ENCODE measurements at regions not wholly inside any gene's neighbourhood (a gene's known extent, or its start where the extent isn't known, plus 50 kb on each side); places are given as distances from the start of the nearest gene placed in this dataset.

DNA sequence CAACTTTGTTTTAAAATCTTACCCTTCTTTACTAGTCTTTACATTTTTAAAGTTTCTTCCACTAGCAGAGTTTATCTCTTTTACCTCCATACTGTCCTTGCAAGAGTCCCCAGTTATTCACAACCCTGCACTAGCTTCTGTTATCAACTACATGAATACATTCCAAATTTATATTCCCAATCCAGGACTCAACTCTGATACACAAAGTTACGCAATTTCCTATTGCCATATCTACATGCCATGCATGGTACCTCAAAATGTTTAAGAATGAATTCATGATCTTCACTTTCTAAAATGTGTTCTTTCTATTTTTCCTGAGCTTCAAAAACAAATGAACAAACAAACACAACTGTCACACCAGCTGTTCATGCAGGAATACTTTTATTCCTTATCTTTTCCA lies 668.7 kb downstream of the CDH18 start:
- Mint-ChIP-seq H3K9me3 (peaks cover 5% of the 10 kb centered on the region), H3K4me3 (no peak overlapping the region), H3K27ac (no peak overlapping the region), H3K4me1 (no peaks in the 10 kb centered on the region), H3K27me3 (no peaks in the 10 kb centered on the region), H3K36me3 (no peaks in the 10 kb centered on the region)
- DNase-seq: no peak

DNA sequence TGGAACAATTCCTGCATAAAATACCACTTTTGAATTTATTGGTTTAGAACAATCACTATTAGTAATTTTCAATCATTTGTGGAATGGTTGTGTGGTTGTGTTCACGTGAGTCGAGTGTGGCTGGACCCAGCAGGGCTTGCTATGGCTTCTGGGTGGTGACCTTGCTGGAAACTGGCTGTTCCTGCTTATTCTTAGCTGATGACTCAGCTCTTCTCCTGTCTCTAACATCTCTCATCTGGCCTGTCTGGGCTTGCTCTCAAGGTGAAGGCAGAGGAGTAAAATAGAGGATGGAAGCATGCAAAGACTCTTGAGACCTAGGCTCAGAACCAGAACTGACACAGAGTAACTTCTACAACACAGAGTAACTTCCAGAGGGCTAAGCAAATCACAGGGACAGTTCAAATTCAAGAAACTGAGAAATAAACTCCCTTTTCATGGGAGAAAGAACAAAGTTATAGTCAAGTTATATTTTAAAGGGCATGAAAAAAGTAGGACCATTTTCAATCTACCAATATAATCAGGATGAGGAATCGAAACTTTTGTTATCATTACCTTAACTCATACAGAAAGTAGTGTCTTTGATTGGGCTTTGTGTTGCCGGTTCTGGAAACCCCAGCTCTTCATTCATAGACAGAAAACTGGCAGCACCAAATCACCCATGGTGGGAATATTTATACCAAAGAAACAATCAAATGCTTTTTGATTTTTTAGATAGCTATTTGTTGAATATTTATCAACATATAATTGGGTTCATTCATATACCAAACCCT lies 665.1 kb downstream of the CDH18 start:
- Mint-ChIP-seq H3K36me3 (no peaks in the 10 kb centered on the region), H3K4me3 (no peak overlapping the region), H3K27me3 (no peaks in the 10 kb centered on the region), H3K27ac (no peak overlapping the region), H3K4me1 (no peaks in the 10 kb centered on the region), H3K9me3 (peaks cover 4% of the 10 kb centered on the region)
- DNase-seq: no peak

DNA sequence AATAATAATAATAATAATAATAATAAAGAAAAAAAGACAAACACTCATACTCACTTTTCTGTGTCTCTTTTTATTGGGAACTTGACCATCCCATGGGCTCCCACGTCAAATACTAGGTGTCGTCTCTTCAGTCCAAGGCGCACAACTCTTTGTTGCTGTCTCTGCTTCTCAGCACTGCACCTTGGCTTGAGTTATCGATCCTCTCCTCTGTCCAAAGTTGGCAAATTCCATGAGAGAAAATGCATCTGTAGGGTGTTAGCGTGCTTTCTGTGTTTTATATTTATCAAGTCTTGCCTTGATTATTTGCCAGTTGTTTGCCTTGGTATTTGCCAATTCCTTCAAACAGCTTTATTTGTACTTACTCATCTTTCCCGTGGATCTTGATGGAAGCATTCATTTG lies 653.7 kb downstream of the CDH18 start:
- H3K4me3 Mint-ChIP-seq: no peak overlapping the region
- H3K27ac Mint-ChIP-seq: no peak overlapping the region
- no peaks in the 10 kb centered on the region for H3K4me1 Mint-ChIP-seq
- H3K9me3 Mint-ChIP-seq: peaks cover 18% of the 10 kb centered on the region
- no peak for DNase-seq
- no peaks in the 10 kb centered on the region for H3K27me3 Mint-ChIP-seq
- H3K36me3 Mint-ChIP-seq: no peaks in the 10 kb centered on the region

DNA sequence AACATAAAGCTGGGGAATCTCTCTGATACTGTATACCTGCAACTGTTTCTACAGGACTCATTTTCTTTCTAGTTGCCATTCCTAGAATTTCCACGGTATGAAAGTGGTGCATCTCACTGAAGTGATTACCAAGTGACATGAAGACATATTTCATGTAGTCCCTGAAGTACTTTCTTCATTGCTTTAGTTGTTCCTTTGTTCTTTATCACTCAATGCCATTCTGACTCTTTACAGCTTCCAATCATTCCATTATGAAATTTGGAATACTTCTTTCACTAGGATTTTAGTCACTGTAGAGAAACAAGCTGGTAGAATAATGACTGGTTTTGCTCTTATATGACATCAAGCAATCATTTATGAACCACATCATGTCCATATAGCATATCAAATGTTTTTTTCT lies 645.1 kb downstream of the CDH18 start:
- Mint-ChIP-seq H3K27me3 (no peaks in the 10 kb centered on the region), H3K27ac (no peak overlapping the region), H3K36me3 (no peaks in the 10 kb centered on the region), H3K9me3 (peaks cover 13% of the 10 kb centered on the region), H3K4me3 (no peak overlapping the region), H3K4me1 (no peaks in the 10 kb centered on the region)
- DNase-seq: no peak

DNA sequence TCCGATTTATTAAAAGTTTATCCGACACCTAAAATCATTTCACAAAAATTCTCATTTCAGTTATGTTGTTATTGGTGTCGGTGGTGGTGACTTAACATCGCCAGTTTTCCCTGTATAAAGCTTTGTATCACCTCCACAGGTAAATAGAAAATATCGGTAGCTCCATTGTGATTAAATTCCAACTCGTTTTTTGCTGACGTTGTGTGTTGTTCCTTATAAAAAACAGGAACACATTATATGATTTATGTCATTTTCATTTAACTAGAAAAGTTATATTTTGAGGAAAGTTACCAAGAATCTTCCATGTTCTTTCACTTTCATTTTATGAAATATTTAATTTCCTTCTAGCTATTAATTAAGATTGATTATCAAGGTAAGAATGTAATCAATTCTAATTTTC lies 635.9 kb downstream of the CDH18 start:
- Mint-ChIP-seq H3K36me3 (no peaks in the 10 kb centered on the region), H3K4me3 (no peak overlapping the region), H3K27me3 (no peaks in the 10 kb centered on the region), H3K27ac (no peak overlapping the region), H3K4me1 (no peaks in the 10 kb centered on the region), H3K9me3 (peaks cover 5% of the 10 kb centered on the region)
- no peak for DNase-seq

DNA sequence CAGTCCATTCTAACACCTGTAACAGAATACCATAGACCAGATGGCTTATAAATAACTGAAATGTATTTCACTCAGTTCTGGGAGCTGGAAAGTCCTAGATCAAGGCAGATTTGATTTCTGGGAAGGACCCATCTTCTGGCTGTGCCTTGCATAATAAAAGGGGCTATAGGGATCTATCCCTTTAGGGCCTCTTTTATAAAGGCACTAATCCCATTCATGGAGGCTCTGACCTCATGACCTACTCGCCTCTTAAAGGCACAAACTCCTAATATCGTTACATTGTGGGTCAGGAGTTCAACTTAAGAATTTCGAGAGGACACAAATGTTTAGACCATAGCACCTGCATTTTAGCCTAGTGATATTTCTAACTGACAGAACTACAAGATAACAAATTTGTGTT lies 619.0 kb downstream of the CDH18 start:
- no peak for DNase-seq
- Mint-ChIP-seq H3K36me3 (no peaks in the 10 kb centered on the region), H3K4me1 (no peaks in the 10 kb centered on the region), H3K9me3 (peaks cover 3% of the 10 kb centered on the region), H3K27me3 (no peaks in the 10 kb centered on the region), H3K4me3 (no peak overlapping the region), H3K27ac (no peak overlapping the region)

DNA sequence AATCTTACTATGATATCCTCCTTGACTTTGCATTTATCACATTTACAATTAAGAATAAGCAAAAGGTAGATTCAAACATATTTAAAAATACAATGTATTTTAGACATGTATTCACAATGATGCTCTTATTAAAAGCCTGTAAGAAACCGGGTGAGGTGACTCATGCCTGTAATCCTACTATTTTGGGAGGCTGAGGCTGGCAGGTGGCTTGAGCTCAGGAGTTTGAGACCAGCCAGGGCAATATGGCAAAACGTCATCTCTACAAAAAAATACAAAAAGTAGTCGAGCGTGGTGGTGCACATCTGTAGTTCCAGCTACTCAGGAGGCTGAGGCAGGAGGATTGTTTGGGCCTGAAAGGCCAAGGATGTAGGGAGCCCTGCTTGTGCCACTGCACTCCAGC lies 618.4 kb downstream of the CDH18 start:
- no peaks in the 10 kb centered on the region for H3K4me1 Mint-ChIP-seq
- H3K4me3 Mint-ChIP-seq: no peak overlapping the region
- no peaks in the 10 kb centered on the region for H3K27me3 Mint-ChIP-seq
- H3K36me3 Mint-ChIP-seq: no peaks in the 10 kb centered on the region
- no peak overlapping the region for H3K27ac Mint-ChIP-seq
- peaks cover 3% of the 10 kb centered on the region for H3K9me3 Mint-ChIP-seq
- no peak for DNase-seq

DNA sequence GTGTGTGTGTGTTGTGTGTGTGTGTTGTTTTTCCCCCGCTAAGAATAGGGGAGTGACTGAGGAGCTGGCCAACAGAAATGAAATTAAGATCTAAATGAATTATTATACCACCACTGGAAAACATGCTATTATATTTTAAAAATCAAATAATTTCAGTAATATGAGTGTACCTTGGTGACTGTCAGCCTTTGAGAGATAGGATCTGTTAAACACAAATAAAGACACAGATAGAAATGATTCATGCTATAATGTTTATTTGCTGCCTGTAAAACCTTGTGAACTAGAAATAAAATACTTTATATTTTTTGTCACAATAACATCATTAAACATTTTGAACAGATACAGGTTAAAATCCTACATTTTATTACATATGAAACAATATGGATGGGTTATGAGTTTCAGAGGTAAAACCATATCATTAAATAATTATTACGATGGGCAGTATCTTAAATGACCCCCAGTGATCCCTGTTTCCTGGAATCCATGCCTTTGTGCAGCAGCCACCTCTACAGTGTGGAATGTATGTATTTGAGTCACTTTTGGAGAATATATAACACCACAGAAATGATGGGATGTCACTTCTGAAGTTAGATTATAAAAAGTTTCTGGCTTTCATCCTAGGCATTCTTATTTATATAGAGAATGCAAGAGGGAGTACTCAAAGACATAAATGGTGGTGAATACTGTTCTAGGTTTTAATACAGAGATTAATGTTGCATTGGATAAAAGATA lies 617.2 kb downstream of the CDH18 start:
- Mint-ChIP-seq H3K36me3 (no peaks in the 10 kb centered on the region), H3K4me3 (no peak overlapping the region), H3K27ac (no peak overlapping the region), H3K4me1 (no peaks in the 10 kb centered on the region), H3K9me3 (peaks cover 2% of the 10 kb centered on the region), H3K27me3 (no peaks in the 10 kb centered on the region)
- DNase-seq: no peak

DNA sequence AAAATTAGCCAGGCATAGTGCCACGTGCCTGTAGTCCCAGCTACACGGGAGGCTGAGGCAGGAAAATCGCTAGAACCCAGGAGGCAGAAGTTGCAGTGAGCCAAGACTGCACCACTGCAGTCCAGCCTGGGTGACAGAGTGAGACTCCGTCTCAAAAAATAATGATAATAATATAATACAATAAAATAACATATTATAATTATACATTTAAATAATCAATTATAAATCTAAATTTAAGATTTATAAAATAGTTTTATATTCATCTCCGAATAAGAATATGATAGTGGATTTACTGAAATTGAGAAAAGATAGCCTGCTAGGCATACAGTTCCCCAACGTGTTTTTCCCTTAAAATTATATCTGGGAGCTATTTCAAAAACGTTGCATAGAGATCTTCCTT lies 599.6 kb downstream of the CDH18 start:
- peaks cover 10% of the 10 kb centered on the region for H3K9me3 Mint-ChIP-seq
- H3K27ac Mint-ChIP-seq: no peak overlapping the region
- H3K27me3 Mint-ChIP-seq: no peaks in the 10 kb centered on the region
- no peaks in the 10 kb centered on the region for H3K36me3 Mint-ChIP-seq
- no peak overlapping the region for H3K4me3 Mint-ChIP-seq
- DNase-seq: no peak
- H3K4me1 Mint-ChIP-seq: no peaks in the 10 kb centered on the region

DNA sequence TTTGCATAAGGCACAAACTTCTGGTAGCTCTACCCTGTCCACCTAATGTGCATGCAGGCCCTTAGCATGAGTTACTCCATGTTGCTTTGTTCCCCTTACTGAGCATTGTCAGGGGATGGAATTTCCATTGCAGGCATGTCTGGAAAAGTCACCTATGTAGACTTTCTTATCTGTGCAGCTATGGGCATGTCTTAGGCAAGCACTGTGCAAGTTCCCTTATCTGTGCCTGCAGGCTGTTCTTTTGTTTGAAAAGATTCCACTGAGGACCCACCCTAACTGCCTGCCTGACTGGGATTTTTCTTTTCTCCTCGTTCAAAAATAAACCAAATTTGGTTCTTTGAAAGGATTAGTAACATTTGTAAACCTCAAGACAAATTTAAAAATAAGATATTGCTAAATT lies 587.0 kb downstream of the CDH18 start:
- no peak overlapping the region for H3K27ac Mint-ChIP-seq
- peaks cover 5% of the 10 kb centered on the region for H3K9me3 Mint-ChIP-seq
- no peaks in the 10 kb centered on the region for H3K4me1 Mint-ChIP-seq
- H3K27me3 Mint-ChIP-seq: no peaks in the 10 kb centered on the region
- no peaks in the 10 kb centered on the region for H3K36me3 Mint-ChIP-seq
- DNase-seq: no peak
- H3K4me3 Mint-ChIP-seq: no peak overlapping the region

DNA sequence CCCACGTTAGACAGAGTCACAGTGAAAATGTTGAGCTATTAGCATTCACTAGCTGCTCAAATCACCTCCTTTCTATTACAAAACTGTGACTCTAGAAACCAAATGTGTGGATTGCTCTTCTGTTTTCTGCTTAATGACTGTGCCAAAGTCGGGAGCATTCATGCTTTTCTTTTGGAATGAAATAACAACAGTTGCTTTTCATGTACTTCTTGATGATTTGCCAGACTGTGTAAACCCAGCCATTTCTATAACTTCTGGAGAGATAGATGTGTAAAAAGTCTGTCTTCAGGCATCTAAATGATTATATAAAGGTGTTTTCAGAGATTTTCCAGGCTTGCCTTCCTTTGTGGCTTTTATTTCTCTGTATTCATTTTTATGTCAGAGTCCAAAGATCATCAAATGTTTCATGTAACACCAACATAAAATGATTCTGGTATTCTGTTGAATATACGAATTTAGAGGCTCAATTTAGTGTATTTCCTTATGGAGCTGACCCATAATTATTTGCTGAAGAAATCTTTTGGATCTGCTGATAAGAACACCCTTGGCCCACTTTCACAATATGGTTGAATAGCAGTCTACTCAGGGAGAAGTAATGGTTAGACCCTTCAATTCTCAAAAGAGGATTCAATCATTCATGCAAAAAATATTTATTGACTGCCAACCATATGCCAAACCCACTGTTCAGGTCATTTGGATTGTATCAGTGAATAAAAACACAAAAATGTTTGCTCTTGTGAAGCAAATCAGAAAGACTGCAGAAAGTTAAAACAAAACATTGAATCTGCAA lies 581.2 kb downstream of the CDH18 start:
- Mint-ChIP-seq H3K9me3 (peaks cover 15% of the 10 kb centered on the region), H3K4me3 (no peak overlapping the region), H3K36me3 (no peaks in the 10 kb centered on the region), H3K27ac (no peak overlapping the region), H3K4me1 (no peaks in the 10 kb centered on the region), H3K27me3 (no peaks in the 10 kb centered on the region)
- DNase-seq: no peak

DNA sequence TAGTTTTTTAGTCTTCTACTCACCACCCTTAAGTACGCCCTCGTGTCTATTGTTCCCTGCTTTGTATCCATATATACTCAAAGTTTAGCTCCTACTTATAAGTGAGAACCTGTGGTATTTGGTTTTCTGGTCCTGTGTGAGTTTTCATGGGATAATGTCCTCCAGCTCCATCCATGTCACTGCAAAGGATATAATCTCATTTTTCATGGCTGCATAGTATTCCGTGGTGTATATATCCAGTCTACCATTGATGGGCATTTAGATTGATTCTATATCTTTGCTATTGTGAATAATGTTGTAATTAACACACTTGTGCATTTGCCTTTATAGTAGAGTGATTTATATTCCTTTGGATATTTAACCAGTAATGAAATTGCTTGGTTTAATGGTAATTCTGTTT lies 579.9 kb downstream of the CDH18 start:
- peaks cover 15% of the 10 kb centered on the region for H3K9me3 Mint-ChIP-seq
- H3K4me3 Mint-ChIP-seq: no peak overlapping the region
- no peak overlapping the region for H3K27ac Mint-ChIP-seq
- DNase-seq: no peak
- H3K27me3 Mint-ChIP-seq: no peaks in the 10 kb centered on the region
- no peaks in the 10 kb centered on the region for H3K36me3 Mint-ChIP-seq
- H3K4me1 Mint-ChIP-seq: no peaks in the 10 kb centered on the region

DNA sequence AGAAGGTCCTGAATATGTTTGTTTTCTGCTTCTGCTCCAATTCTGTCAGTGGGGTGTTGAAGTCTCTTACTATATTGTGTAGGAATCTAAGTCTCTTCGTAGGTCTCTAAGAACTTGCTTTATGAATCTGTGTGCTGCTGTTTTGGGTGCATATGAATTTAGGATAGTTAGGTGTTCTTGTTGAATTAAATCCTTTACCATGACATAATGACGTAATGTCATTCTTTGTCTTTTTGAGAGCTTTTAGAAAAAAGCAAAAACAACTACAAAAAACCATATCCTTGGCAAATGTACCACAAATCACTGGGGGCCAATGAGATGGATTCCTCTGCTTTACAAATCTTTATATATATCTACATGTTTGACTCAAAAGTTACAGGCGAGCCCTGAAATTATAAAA lies 576.1 kb downstream of the CDH18 start:
- Mint-ChIP-seq H3K36me3 (no peaks in the 10 kb centered on the region), H3K27ac (no peak overlapping the region), H3K4me3 (no peak overlapping the region), H3K27me3 (no peaks in the 10 kb centered on the region), H3K4me1 (no peaks in the 10 kb centered on the region), H3K9me3 (peaks cover 16% of the 10 kb centered on the region)
- DNase-seq: no peak

Data from activated naive CD8-positive, alpha-beta T cell treated with anti-CD3 and anti-CD28 coated beads for 36 hours (primary cell).